ENCODE measurements at regions not wholly inside any gene's neighbourhood (a gene's known extent, or its start where the extent isn't known, plus 50 kb on each side); places are given as distances from the start of the nearest gene placed in this dataset.

DNA sequence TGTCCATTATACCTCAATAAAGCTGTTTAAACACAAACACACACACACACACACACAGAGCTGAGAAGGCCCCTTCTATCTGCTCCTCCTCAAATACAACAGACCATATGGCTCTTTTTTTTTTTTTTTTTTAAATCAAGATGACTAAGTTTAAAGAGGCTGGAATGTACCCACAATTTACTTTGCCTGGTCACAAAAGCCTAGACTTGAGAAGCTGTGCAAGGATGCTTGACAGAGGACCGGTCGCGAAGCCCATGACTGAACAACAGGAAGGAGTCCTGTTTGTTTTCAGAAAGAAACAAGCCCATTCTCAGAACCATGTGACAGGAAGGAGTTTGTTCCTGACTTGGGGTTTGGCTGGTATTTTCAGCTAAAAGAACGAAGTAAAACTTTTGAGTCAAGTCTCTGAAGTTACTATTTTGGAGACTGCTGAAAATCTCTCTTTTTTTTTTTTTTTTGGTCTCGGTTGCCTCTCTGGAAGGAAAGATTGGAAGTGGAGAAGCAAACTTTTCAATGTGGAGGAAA lies 650.9 kb upstream of the TENM3 start:
- H4K8ac ChIP-seq (ENCODE audit: low read depth, low read length): no peak overlapping the region
- H2BK5ac ChIP-seq (ENCODE audit: low read depth, low read length, poor library complexity): no peak overlapping the region
- no peaks in the 10 kb centered on the region for H3K27me3 ChIP-seq (ENCODE audit: insufficient read depth, low read length)
- no peak overlapping the region for H3K27ac ChIP-seq (ENCODE audit: low read depth, low read length)
- no CpG with 5 or more reads among the region's 5 CpGs for WGBS (ENCODE audit: extremely low coverage, insufficient coverage, insufficient read length)
- no peak overlapping the region for H2AFZ ChIP-seq (ENCODE audit: insufficient read depth, low read length, poor library complexity)
- H3K4ac ChIP-seq (ENCODE audit: low read depth, low read length): no peak overlapping the region
- no peaks in the 10 kb centered on the region for H3K4me1 ChIP-seq (ENCODE audit: control insufficient read depth in 1 of 2, insufficient read depth in 2 of 2, low read length in 2 of 2)
- H3K4me2 ChIP-seq (ENCODE audit: low read length): no peak overlapping the region
- H3K79me2 ChIP-seq (ENCODE audit: control insufficient read depth, insufficient read depth, low read length, poor library complexity): no peaks in the 10 kb centered on the region
- no peak overlapping the region for H3K9ac ChIP-seq (ENCODE audit: low read length)
- no peak overlapping the region for H3K14ac ChIP-seq (ENCODE audit: low read length)
- H2AK5ac ChIP-seq (ENCODE audit: low read length): no peak overlapping the region
- no peak for DNase-seq
- no peak overlapping the region for H4K12ac ChIP-seq (ENCODE audit: low read depth, low read length)
- no peak overlapping the region for H3K4me3 ChIP-seq (ENCODE audit: low read depth, low read length)
- no peak overlapping the region for H3K23ac ChIP-seq (ENCODE audit: low read length)
- no peaks in the 10 kb centered on the region for H3K79me1 ChIP-seq (ENCODE audit: low read length)
- H4K91ac ChIP-seq (ENCODE audit: low read depth, low read length): no peak overlapping the region
- peaks cover 2% of the 10 kb centered on the region for H3K9me3 ChIP-seq (ENCODE audit: insufficient read depth, low read depth, low read length)
- no peak overlapping the region for H2BK12ac ChIP-seq (ENCODE audit: low read length)
- no peaks in the 10 kb centered on the region for H3K36me3 ChIP-seq (ENCODE audit: control insufficient read depth in 1 of 2, insufficient read depth in 2 of 2, low read length in 2 of 2)
- H2BK120ac ChIP-seq (ENCODE audit: insufficient read depth, low read length, poor library complexity): no peak overlapping the region
- no peak overlapping the region for H3K18ac ChIP-seq (ENCODE audit: low read length)

DNA sequence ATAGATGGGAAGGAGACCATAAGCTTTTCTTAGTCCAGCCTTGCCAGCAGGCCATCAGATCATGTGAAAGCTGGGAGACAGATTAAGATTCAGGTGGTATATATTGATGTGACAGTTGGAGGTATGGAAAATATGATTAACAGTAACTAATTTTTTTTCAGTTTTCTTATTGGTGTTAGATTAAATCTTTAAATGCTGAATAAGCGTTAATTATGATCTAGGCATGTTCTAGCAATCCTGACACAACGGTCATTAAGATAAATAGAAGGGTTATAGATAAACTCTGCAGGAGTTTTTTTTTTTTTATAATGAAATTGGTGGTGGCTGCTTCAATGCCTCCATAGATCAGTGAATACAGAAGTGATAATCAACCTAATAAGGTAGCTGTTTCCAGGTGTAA lies 649.5 kb upstream of the TENM3 start:
- Histone ChIP-seq H3K27ac (ENCODE audit: low read depth, low read length) (no peak overlapping the region), H3K79me2 (ENCODE audit: control insufficient read depth, insufficient read depth, low read length, poor library complexity) (no peaks in the 10 kb centered on the region), H3K23ac (ENCODE audit: low read length) (no peak overlapping the region), H3K79me1 (ENCODE audit: low read length) (no peaks in the 10 kb centered on the region), H3K4me1 (ENCODE audit: control insufficient read depth in 1 of 2, insufficient read depth in 2 of 2, low read length in 2 of 2) (no peaks in the 10 kb centered on the region), H3K4me3 (ENCODE audit: low read depth, low read length) (no peak overlapping the region), H3K4me2 (ENCODE audit: low read length) (no peak overlapping the region), H2AK5ac (ENCODE audit: low read length) (no peak overlapping the region), H2BK120ac (ENCODE audit: insufficient read depth, low read length, poor library complexity) (no peak overlapping the region), H2AFZ (ENCODE audit: insufficient read depth, low read length, poor library complexity) (no peak overlapping the region), H4K91ac (ENCODE audit: low read depth, low read length) (no peak overlapping the region), H4K12ac (ENCODE audit: low read depth, low read length) (no peak overlapping the region), H3K18ac (ENCODE audit: low read length) (no peak overlapping the region), H3K9me3 (ENCODE audit: insufficient read depth, low read depth, low read length) (no peaks in the 10 kb centered on the region), H3K9ac (ENCODE audit: low read length) (no peak overlapping the region), H3K36me3 (ENCODE audit: control insufficient read depth in 1 of 2, insufficient read depth in 2 of 2, low read length in 2 of 2) (no peaks in the 10 kb centered on the region), H3K14ac (ENCODE audit: low read length) (no peak overlapping the region), H3K27me3 (ENCODE audit: insufficient read depth, low read length) (no peaks in the 10 kb centered on the region), H2BK12ac (ENCODE audit: low read length) (no peak overlapping the region), H2BK5ac (ENCODE audit: low read depth, low read length, poor library complexity) (no peak overlapping the region), H4K8ac (ENCODE audit: low read depth, low read length) (no peak overlapping the region), H3K4ac (ENCODE audit: low read depth, low read length) (no peak overlapping the region)
- no peak for DNase-seq
- no CpG with 5 or more reads among the region's 2 CpGs for WGBS (ENCODE audit: extremely low coverage, insufficient coverage, insufficient read length)

GRCh38 chr4:181594188-181594587 lies 649.0 kb upstream of the TENM3 start:
- Histone ChIP-seq H4K91ac (ENCODE audit: low read depth, low read length) (no peak overlapping the region), H2BK5ac (ENCODE audit: low read depth, low read length, poor library complexity) (no peak overlapping the region), H3K4me1 (ENCODE audit: control insufficient read depth in 1 of 2, insufficient read depth in 2 of 2, low read length in 2 of 2) (no peaks in the 10 kb centered on the region), H3K18ac (ENCODE audit: low read length) (no peak overlapping the region), H3K4me2 (ENCODE audit: low read length) (no peak overlapping the region), H3K4me3 (ENCODE audit: low read depth, low read length) (no peak overlapping the region), H4K12ac (ENCODE audit: low read depth, low read length) (no peak overlapping the region), H2BK12ac (ENCODE audit: low read length) (no peak overlapping the region), H3K79me1 (ENCODE audit: low read length) (no peaks in the 10 kb centered on the region), H3K23ac (ENCODE audit: low read length) (no peak overlapping the region), H2AFZ (ENCODE audit: insufficient read depth, low read length, poor library complexity) (no peak overlapping the region), H3K9ac (ENCODE audit: low read length) (no peak overlapping the region), H2AK5ac (ENCODE audit: low read length) (no peak overlapping the region), H3K79me2 (ENCODE audit: control insufficient read depth, insufficient read depth, low read length, poor library complexity) (no peaks in the 10 kb centered on the region), H4K8ac (ENCODE audit: low read depth, low read length) (no peak overlapping the region), H3K27ac (ENCODE audit: low read depth, low read length) (no peak overlapping the region), H3K36me3 (ENCODE audit: control insufficient read depth in 1 of 2, insufficient read depth in 2 of 2, low read length in 2 of 2) (no peaks in the 10 kb centered on the region), H3K14ac (ENCODE audit: low read length) (no peak overlapping the region), H3K4ac (ENCODE audit: low read depth, low read length) (no peak overlapping the region), H3K27me3 (ENCODE audit: insufficient read depth, low read length) (no peaks in the 10 kb centered on the region), H3K9me3 (ENCODE audit: insufficient read depth, low read depth, low read length) (no peaks in the 10 kb centered on the region), H2BK120ac (ENCODE audit: insufficient read depth, low read length, poor library complexity) (no peak overlapping the region)
- DNase-seq: no peak

DNA sequence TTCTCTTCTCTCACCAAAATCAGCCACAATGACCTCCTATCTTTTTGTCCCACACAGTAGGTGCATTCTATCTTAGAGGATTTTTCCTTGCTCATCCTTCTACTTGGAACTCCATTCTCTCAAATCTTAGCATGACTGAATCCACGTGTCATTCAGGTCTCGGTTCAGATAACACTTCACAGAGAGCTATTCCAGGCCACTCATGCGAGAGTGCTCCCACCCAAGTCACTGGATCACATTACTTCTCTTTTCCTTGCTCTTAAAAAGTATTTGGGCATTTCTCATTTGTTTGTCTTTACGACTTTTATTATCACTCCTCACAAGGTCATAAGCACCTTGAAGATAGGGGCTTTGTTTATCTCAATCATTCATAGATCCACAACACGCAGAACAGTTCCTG lies 647.5 kb upstream of the TENM3 start:
- DNase-seq: no peak
- H3K4me2 ChIP-seq (ENCODE audit: low read length): no peak overlapping the region
- H4K12ac ChIP-seq (ENCODE audit: low read depth, low read length): no peak overlapping the region
- no CpG with 5 or more reads among the region's 5 CpGs for WGBS (ENCODE audit: extremely low coverage, insufficient coverage, insufficient read length)
- no peak overlapping the region for H3K4me3 ChIP-seq (ENCODE audit: low read depth, low read length)
- no peak overlapping the region for H4K91ac ChIP-seq (ENCODE audit: low read depth, low read length)
- no peak overlapping the region for H4K8ac ChIP-seq (ENCODE audit: low read depth, low read length)
- no peaks in the 10 kb centered on the region for H3K79me2 ChIP-seq (ENCODE audit: control insufficient read depth, insufficient read depth, low read length, poor library complexity)
- no peaks in the 10 kb centered on the region for H3K27me3 ChIP-seq (ENCODE audit: insufficient read depth, low read length)
- no peak overlapping the region for H2BK12ac ChIP-seq (ENCODE audit: low read length)
- no peaks in the 10 kb centered on the region for H3K79me1 ChIP-seq (ENCODE audit: low read length)
- no peak overlapping the region for H3K18ac ChIP-seq (ENCODE audit: low read length)
- no peaks in the 10 kb centered on the region for H3K9me3 ChIP-seq (ENCODE audit: insufficient read depth, low read depth, low read length)
- no peak overlapping the region for H2AK5ac ChIP-seq (ENCODE audit: low read length)
- no peak overlapping the region for H3K14ac ChIP-seq (ENCODE audit: low read length)
- H2AFZ ChIP-seq (ENCODE audit: insufficient read depth, low read length, poor library complexity): no peak overlapping the region
- H2BK120ac ChIP-seq (ENCODE audit: insufficient read depth, low read length, poor library complexity): no peak overlapping the region
- no peak overlapping the region for H3K4ac ChIP-seq (ENCODE audit: low read depth, low read length)
- H3K9ac ChIP-seq (ENCODE audit: low read length): no peak overlapping the region
- H3K36me3 ChIP-seq (ENCODE audit: control insufficient read depth in 1 of 2, insufficient read depth in 2 of 2, low read length in 2 of 2): no peaks in the 10 kb centered on the region
- no peak overlapping the region for H2BK5ac ChIP-seq (ENCODE audit: low read depth, low read length, poor library complexity)
- H3K23ac ChIP-seq (ENCODE audit: low read length): no peak overlapping the region
- no peak overlapping the region for H3K27ac ChIP-seq (ENCODE audit: low read depth, low read length)
- no peaks in the 10 kb centered on the region for H3K4me1 ChIP-seq (ENCODE audit: control insufficient read depth in 1 of 2, insufficient read depth in 2 of 2, low read length in 2 of 2)
